Testis (tissue), 2 donors: ENCODE measurements at regions not wholly inside any gene's neighbourhood (a gene's known extent, or its start where the extent isn't known, plus 50 kb on each side); places are given as distances from the start of the nearest gene placed in this dataset.

Experiments used
- DNase-seq: peaks from one replicate; pipeline ENCODE4 v3.0.0-alpha.2; 2019
- H3K27ac ChIP-seq, 2 donors: fragments of 200-600 bp; sonication (generic); one replicate each; pipeline ENCODE4 v1.5.1; 2019
- H3K27me3 ChIP-seq: fragments of 200-600 bp; sonication (generic); one replicate; pipeline ENCODE4 v1.5.1; 2019
- H3K36me3 ChIP-seq: fragments of 200-600 bp; sonication (generic); one replicate; pipeline ENCODE4 v1.5.1; 2017; ENCODE audit warnings: low read depth; ENCODE audit errors: missing control alignments
- H3K4me1 ChIP-seq: fragments of 200-600 bp; sonication (generic); one replicate; pipeline ENCODE4 v1.5.1; 2019
- H3K4me3 ChIP-seq, 2 donors: fragments of 200-600 bp; sonication (generic); one replicate each; pipeline ENCODE4 v1.5.1; 2017 to 2019
- H3K9me3 ChIP-seq: fragments of 200-600 bp; sonication (generic); one replicate; pipeline ENCODE4 v1.5.1; 2017
- POLR2A ChIP-seq: fragments of 450-650 bp; IDR thresholded peaks from one replicate; pipeline ENCODE4 v1.6.1; 2017; ENCODE audit warnings: antibody characterized with exemption, mild to moderate bottlenecking, moderate library complexity
- WGBS, 2 donors: methylation state at CpG; one replicate each; pipeline ENCODE4 v1.1.5; 2018; 5-methylcytosine and 5-hydroxymethylcytosine counted together
- intact Hi-C: fragments of 100-400 bp; cut with DNase I; formaldehyde crosslinking; loops from one replicate; pipeline ENCODE4 v1.15.1; 2023; ENCODE audit warnings: low total_unique reads
- TF ChIP-seq, protein P1 (sequence below), 3 experiments: fragments of 450-650 bp in 2 of 3; fragments of 200-600 bp in 1 of 3; sonication (generic) in 1 of 3; IDR thresholded peaks; one replicate each; pipeline ENCODE4 v1.5.1; 2016 to 2019; ENCODE audit warnings: antibody characterized with exemption in 3 of 3, mild to moderate bottlenecking in 2 of 3, moderate library complexity in 1 of 3

DNA sequence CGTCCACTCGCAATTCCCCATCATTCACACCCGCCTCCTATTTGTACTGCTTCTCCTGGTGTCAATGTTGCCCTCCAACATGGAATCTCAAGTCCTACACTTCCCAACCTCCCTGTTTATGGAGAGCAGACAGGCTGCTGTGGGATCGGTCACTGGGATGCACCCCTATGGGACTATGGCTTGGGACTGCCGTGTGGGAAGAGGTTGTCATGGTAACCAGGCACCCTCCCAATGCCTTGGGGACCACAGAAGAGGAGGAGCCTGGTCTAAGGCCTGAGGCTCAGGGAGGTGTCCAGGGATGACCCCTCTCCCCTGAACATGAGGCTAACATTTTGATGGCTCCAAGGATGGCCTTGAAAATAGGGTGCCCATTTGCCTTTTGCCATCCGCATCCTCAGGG lies 116.6 kb upstream of the CST7 start:
- 89% methylated on average over 5 to 6 of the region's 6 CpGs for WGBS, 2 donors
- H3K27ac ChIP-seq: no peak overlapping the region
- H3K9me3 ChIP-seq: no peaks in the 10 kb centered on the region
- no peak for DNase-seq
- no peaks in the 10 kb centered on the region for H3K4me1 ChIP-seq
- H3K27me3 ChIP-seq: no peaks in the 10 kb centered on the region
- no peak overlapping the region for H3K4me3 ChIP-seq
- intact Hi-C loops: no loop called here
- no peaks in the 10 kb centered on the region for H3K36me3 ChIP-seq
- TF ChIP-seq POLR2A: no peak
- TF ChIP-seq, protein P1, sequence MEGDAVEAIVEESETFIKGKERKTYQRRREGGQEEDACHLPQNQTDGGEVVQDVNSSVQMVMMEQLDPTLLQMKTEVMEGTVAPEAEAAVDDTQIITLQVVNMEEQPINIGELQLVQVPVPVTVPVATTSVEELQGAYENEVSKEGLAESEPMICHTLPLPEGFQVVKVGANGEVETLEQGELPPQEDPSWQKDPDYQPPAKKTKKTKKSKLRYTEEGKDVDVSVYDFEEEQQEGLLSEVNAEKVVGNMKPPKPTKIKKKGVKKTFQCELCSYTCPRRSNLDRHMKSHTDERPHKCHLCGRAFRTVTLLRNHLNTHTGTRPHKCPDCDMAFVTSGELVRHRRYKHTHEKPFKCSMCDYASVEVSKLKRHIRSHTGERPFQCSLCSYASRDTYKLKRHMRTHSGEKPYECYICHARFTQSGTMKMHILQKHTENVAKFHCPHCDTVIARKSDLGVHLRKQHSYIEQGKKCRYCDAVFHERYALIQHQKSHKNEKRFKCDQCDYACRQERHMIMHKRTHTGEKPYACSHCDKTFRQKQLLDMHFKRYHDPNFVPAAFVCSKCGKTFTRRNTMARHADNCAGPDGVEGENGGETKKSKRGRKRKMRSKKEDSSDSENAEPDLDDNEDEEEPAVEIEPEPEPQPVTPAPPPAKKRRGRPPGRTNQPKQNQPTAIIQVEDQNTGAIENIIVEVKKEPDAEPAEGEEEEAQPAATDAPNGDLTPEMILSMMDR (IDR thresholded peaks at IDR 0.05): no peak

DNA sequence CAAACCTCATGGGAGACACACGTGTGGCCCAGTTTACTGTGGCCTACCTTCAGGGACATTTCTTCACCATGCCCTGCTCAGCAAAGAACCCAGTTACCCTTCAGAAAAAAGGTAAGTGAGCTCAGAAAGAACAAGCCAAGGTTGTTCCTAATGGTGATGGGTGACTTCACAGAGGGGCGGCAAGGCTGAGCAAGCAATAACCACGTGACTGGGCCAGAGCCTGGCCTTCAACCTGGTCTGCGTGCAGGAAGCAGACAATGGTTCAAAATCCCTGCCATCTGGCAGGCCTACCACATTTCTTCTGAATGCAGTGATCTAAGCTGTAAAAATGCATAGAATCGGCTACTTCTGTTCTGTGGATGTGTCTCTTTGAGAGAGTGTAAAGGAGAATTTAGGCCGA lies 115.5 kb upstream of the CST7 start:
- TF ChIP-seq, protein P1 (IDR thresholded peaks at IDR 0.05): no peak
- no peak for TF ChIP-seq POLR2A
- Histone ChIP-seq H3K9me3 (no peaks in the 10 kb centered on the region), H3K36me3 (no peaks in the 10 kb centered on the region), H3K27ac (no peak overlapping the region), H3K27me3 (no peaks in the 10 kb centered on the region), H3K4me1 (no peaks in the 10 kb centered on the region), H3K4me3 (no peak overlapping the region)
- intact Hi-C loops: no loop called here
- no peak for DNase-seq
- 84 to 87% methylated on average over 6 of the region's 6 CpGs for WGBS, 2 donors

DNA sequence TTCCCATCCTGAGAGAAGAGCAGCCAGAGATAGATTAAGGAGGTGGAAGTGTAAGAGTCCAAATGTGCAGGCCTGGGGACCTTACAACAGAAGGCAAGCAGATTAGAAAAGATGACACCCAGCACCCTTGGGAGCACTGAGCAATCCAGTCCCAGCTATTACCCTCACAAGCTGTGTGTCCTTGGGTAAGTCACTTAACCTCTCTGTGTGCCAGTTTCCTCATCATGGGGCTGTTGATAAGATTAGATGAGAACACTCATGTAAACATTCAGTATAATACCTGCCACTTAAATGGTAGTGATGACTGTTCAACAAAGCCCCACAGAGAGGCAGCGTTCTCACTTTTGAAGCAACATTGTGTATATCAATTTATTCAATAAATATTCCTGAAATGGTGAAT lies 114.8 kb upstream of the CST7 start:
- H3K27ac ChIP-seq: no peak overlapping the region
- WGBS, 2 donors: 90 to 97% methylated on average over 1 of the region's 1 CpG
- no peaks in the 10 kb centered on the region for H3K4me1 ChIP-seq
- DNase-seq: no peak
- intact Hi-C loops: no loop called here
- no peak for TF ChIP-seq POLR2A
- TF ChIP-seq, protein P1 (IDR thresholded peaks at IDR 0.05): no peak
- no peaks in the 10 kb centered on the region for H3K27me3 ChIP-seq
- no peaks in the 10 kb centered on the region for H3K36me3 ChIP-seq
- H3K9me3 ChIP-seq: no peaks in the 10 kb centered on the region
- no peak overlapping the region for H3K4me3 ChIP-seq

DNA sequence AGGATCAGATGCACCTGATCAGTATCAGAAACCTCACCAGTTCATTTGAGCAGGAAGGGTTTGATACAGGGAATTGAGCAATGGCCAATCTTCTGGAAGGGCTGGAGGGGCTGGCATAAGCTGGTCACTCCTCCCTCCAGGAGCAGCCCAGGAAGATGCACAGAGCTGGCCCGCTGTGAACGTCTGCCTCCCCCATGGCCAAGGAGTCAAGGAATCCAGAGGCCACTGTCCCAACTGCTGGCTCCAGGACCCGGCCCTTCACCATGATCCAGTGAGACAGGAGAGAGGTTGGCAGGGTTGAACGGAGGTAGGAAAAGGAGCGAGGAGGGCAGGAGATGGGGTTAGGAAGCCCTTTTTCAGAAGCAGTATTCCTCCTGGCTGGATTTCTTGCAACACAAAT lies 113.9 kb upstream of the CST7 start:
- intact Hi-C loops: no loop called here
- 78% methylated on average over 4 to 5 of the region's 5 CpGs for WGBS, 2 donors
- Histone ChIP-seq H3K27me3 (no peaks in the 10 kb centered on the region), H3K27ac (no peak overlapping the region), H3K4me3 (no peak overlapping the region), H3K9me3 (no peaks in the 10 kb centered on the region), H3K4me1 (no peaks in the 10 kb centered on the region), H3K36me3 (no peaks in the 10 kb centered on the region)
- TF ChIP-seq POLR2A: no peak
- TF ChIP-seq, protein P1 (IDR thresholded peaks at IDR 0.05): no peak
- DNase-seq: no peak

DNA sequence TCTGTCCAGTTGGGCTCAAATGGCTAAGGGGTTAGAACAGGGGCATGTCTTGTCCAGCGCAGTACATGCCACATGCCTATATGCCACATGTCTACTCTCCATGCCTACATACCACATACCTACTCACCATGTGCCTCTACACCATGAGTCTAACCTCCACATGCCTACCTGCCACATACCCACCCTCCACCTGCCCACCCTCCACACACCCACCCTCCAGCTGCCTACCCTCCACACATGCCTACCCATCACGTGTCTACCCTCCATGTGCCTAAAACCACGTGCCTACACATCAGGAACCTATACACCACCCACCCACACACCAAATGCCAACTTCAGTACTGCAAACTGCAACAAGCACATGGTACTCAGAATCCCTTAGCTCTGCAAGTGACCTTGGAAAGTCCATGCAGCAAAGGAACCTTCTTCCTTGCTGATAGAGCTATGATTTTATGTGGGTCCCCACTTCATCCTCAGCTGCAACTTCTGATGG lies 113.0 kb upstream of the CST7 start:
- Histone ChIP-seq H3K4me1 (no peaks in the 10 kb centered on the region), H3K9me3 (no peaks in the 10 kb centered on the region), H3K27me3 (no peaks in the 10 kb centered on the region), H3K4me3 (no peak overlapping the region), H3K36me3 (no peaks in the 10 kb centered on the region), H3K27ac (no peak overlapping the region)
- no peak for DNase-seq
- WGBS, 2 donors: 89% methylated on average over 3 of the region's 3 CpGs
- TF ChIP-seq, protein P1 (IDR thresholded peaks at IDR 0.05): no peak
- TF ChIP-seq POLR2A: no peak
- intact Hi-C loops: no loop called here
